ENCODE measurements at regions not wholly inside any gene's neighbourhood (a gene's known extent, or its start where the extent isn't known, plus 50 kb on each side); places are given as distances from the start of the nearest gene placed in this dataset.

- DNase-seq, result no peak
These were observed 845.9 kb upstream of the PCDH9 start for GRCh38 chr13:68076046-68076445.

- DNase-seq, result no peak
These were observed 836.9 kb upstream of the PCDH9 start for GRCh38 chr13:68066879-68067513.

GRCh38 chr13:68064001-68064770 lies 834.0 kb upstream of the PCDH9 start:
- DNase-seq, result no peak

- no peak for DNase-seq
These were observed 833.0 kb upstream of the PCDH9 start for GRCh38 chr13:68063181-68063580.

- DNase-seq, result no peak
These were observed 827.7 kb upstream of the PCDH9 start for GRCh38 chr13:68057836-68058235.

GRCh38 chr13:68056816-68057710 lies 826.9 kb upstream of the PCDH9 start:
- DNase-seq, result no peak

GRCh38 chr13:68051910-68052309 lies 821.8 kb upstream of the PCDH9 start:
- DNase-seq, result no peak

GRCh38 chr13:68050761-68051160 lies 820.6 kb upstream of the PCDH9 start:
- no peak for DNase-seq

GRCh38 chr13:68048802-68049359 lies 818.7 kb upstream of the PCDH9 start:
- DNase-seq, result no peak

- no peak for DNase-seq
These were observed 817.8 kb upstream of the PCDH9 start for GRCh38 chr13:68047889-68048288.

- no peak for DNase-seq
These were observed 816.8 kb upstream of the PCDH9 start for GRCh38 chr13:68046903-68047302.

- DNase-seq, result no peak
These were observed 800.1 kb upstream of the PCDH9 start for GRCh38 chr13:68030152-68030809.

- DNase-seq, result no peak
These were observed 798.6 kb upstream of the PCDH9 start for GRCh38 chr13:68028701-68029100.

GRCh38 chr13:68027306-68027705 lies 797.2 kb upstream of the PCDH9 start:
- no peak for DNase-seq

- no peak for DNase-seq
These were observed 795.9 kb upstream of the PCDH9 start for GRCh38 chr13:68026077-68026476.

- DNase-seq, result no peak
These were observed 795.5 kb upstream of the PCDH9 start for GRCh38 chr13:68025604-68026003.

GRCh38 chr13:68023838-68024581 lies 793.9 kb upstream of the PCDH9 start:
- no peak for DNase-seq

GRCh38 chr13:68019901-68020300 lies 789.8 kb upstream of the PCDH9 start:
- DNase-seq, result no peak

- DNase-seq, result no peak
These were observed 779.4 kb upstream of the PCDH9 start for GRCh38 chr13:68009546-68009945.

- DNase-seq, result no peak
These were observed 777.4 kb upstream of the PCDH9 start for GRCh38 chr13:68007576-68007975.

GRCh38 chr13:67996101-67996500 lies 766.0 kb upstream of the PCDH9 start:
- no peak for DNase-seq

GRCh38 chr13:67990868-67991267 lies 760.7 kb upstream of the PCDH9 start:
- no peak for DNase-seq
